Esophagus squamous epithelium (tissue), 5 donors: ENCODE measurements at regions not wholly inside any gene's neighbourhood (a gene's known extent, or its start where the extent isn't known, plus 50 kb on each side); places are given as distances from the start of the nearest gene placed in this dataset.
"Not testable (repeated sequence)": the region's sequence is repeated elsewhere in the genome, so short reads cannot be mapped to it uniquely, and the experiment has no call there.

ENCODE experiments used
- DNase-seq: peaks from one replicate; lab custom pipeline; 2025; lab: John Stamatoyannopoulos, UW
- H3K27ac ChIP-seq, 4 donors: fragments of 200-600 bp; sonication (generic); one replicate each; pipeline ENCODE4 v1.5.1; 2016 to 2019; ENCODE audit warnings: mild to moderate bottlenecking in 1 of 4
- H3K27me3 ChIP-seq, 4 donors: fragments of 200-600 bp; sonication (generic); 1 replicate in 3 of 4; 2 replicates in 1 of 4; pipeline versions ENCODE4 v1.5.1 to v1.6.0; 2017 to 2021; ENCODE audit warnings: antibody characterized with exemption in 1 of 4
- H3K36me3 ChIP-seq, 3 donors: fragments of 200-600 bp; sonication (generic); one replicate each; pipeline ENCODE4 v1.5.1; 2016 to 2019
- H3K4me1 ChIP-seq, 3 donors: fragments of 200-600 bp; sonication (generic); one replicate each; pipeline ENCODE4 v1.5.1; 2017 to 2019
- H3K4me3 ChIP-seq, 4 donors: fragments of 200-600 bp; sonication (generic); 1 replicate in 3 of 4; 2 replicates in 1 of 4; pipeline ENCODE4 v1.5.1; 2016 to 2019; ENCODE audit warnings: mild to moderate bottlenecking in 2 of 4, moderate library complexity in 1 of 4
- H3K9me3 ChIP-seq, 3 donors: fragments of 200-600 bp; sonication (generic); one replicate each; pipeline ENCODE4 v1.5.1; 2016 to 2019
- POLR2A ChIP-seq, 4 donors: fragments of 450-650 bp; IDR thresholded peaks; one replicate each; pipeline ENCODE4 v1.6.1; 2017; ENCODE audit warnings: antibody characterized with exemption in 4 of 4, mild to moderate bottlenecking in 4 of 4, moderate library complexity in 3 of 4
- WGBS, 2 donors: methylation state at CpG; one replicate each; pipeline ENCODE4 v1.1.5; 2018; 5-methylcytosine and 5-hydroxymethylcytosine counted together
- intact Hi-C: fragments of 100-400 bp; cut with DNase I; formaldehyde crosslinking; loops from one replicate; pipeline ENCODE4 v1.15.0; 2022
- TF ChIP-seq, protein P1 (sequence below), 6 experiments: fragments of 450-650 bp in 4 of 6; fragments of 200-600 bp in 2 of 6; sonication (generic) in 2 of 6; IDR thresholded peaks; one replicate each; pipeline ENCODE4 v1.5.1; 2016 to 2019; ENCODE audit warnings: antibody characterized with exemption in 6 of 6, mild to moderate bottlenecking in 4 of 6, moderate library complexity in 4 of 6
- donor health status: DM: yes; HTN: yes; CAD: no.

DNA sequence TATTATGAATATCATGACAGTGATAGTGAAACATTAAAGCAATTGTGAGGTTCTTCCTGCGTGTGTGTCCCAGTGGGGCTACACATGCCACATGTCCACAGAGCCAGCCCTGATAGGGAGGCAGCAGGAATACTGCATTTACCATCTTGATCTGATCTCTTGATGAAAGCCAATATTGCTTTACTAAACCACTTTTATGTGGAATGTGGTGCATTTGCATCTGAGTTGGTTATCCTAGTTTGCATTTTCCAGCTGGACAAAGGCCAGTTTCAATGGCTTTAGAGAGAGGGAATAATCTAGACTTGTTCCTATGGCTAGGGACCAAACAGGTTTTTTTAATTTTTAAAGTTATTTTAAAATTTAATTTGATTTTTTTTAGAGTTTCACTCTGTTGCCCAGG is 216.3 kb upstream of the FERMT1 start:
- Histone ChIP-seq H3K4me3 (no peak overlapping the region), H3K36me3 (no peaks in the 10 kb centered on the region), H3K27ac (no peak overlapping the region), H3K4me1 (no peaks in the 10 kb centered on the region), H3K27me3 (no peaks in the 10 kb centered on the region), H3K9me3 (no peaks in the 10 kb centered on the region)
- DNase-seq, result no peak
- TF ChIP-seq POLR2A (IDR thresholded peaks at IDR 0.05), result no peak
- intact Hi-C loops, result no loop called here
- 71 to 80% methylated on average over 1 of the region's 1 CpG for WGBS, 2 donors

- 63 to 81% methylated on average over 2 to 4 of the region's 5 CpGs for WGBS, 2 donors
- intact Hi-C loops, result no loop called here
- TF ChIP-seq, protein P1, sequence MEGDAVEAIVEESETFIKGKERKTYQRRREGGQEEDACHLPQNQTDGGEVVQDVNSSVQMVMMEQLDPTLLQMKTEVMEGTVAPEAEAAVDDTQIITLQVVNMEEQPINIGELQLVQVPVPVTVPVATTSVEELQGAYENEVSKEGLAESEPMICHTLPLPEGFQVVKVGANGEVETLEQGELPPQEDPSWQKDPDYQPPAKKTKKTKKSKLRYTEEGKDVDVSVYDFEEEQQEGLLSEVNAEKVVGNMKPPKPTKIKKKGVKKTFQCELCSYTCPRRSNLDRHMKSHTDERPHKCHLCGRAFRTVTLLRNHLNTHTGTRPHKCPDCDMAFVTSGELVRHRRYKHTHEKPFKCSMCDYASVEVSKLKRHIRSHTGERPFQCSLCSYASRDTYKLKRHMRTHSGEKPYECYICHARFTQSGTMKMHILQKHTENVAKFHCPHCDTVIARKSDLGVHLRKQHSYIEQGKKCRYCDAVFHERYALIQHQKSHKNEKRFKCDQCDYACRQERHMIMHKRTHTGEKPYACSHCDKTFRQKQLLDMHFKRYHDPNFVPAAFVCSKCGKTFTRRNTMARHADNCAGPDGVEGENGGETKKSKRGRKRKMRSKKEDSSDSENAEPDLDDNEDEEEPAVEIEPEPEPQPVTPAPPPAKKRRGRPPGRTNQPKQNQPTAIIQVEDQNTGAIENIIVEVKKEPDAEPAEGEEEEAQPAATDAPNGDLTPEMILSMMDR (IDR thresholded peaks at IDR 0.05), result no peak
- TF ChIP-seq POLR2A (IDR thresholded peaks at IDR 0.05), result no peak
- H3K4me3 ChIP-seq, result no peak overlapping the region
- H3K4me1 ChIP-seq, result no peaks in the 10 kb centered on the region
- no peak for DNase-seq
- no peaks in the 10 kb centered on the region for H3K9me3 ChIP-seq
- no peak overlapping the region for H3K27ac ChIP-seq
- no peaks in the 10 kb centered on the region for H3K36me3 ChIP-seq
- H3K27me3 ChIP-seq, result no peaks in the 10 kb centered on the region
Observed at GRCh38 chr20:6333110-6333509, 210.3 kb upstream of the FERMT1 start.

DNA sequence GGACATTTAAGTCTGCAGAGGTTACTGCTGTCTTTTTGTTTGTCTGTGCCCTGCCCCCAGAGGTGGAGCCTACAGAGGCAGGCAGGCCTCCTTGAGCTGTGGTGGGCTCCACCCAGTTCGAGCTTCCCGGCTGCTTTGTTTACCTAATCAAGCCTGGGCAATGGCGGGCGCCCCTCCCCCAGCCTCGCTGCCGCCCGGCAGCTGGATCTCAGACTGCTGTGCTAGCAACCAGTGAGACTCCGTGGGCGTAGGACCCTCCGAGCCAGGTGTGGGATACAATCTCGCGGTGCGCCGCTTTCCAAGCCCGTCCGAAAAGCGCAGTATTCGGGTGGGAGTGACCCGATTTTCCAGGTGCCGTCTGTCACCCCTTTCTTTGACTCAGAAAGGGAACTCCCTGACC is 198.4 kb upstream of the FERMT1 start:
- H3K9me3 ChIP-seq, H3K4me3 ChIP-seq, H3K27me3 ChIP-seq, H3K36me3 ChIP-seq, H3K4me1 ChIP-seq, H3K27ac ChIP-seq, intact Hi-C loops, DNase-seq: not testable (repeated sequence)
- WGBS, 2 donors, result 100% methylated on average over 3 of the region's 20 CpGs; no CpG with 5 or more reads in 1 of the 2 donors

DNA sequence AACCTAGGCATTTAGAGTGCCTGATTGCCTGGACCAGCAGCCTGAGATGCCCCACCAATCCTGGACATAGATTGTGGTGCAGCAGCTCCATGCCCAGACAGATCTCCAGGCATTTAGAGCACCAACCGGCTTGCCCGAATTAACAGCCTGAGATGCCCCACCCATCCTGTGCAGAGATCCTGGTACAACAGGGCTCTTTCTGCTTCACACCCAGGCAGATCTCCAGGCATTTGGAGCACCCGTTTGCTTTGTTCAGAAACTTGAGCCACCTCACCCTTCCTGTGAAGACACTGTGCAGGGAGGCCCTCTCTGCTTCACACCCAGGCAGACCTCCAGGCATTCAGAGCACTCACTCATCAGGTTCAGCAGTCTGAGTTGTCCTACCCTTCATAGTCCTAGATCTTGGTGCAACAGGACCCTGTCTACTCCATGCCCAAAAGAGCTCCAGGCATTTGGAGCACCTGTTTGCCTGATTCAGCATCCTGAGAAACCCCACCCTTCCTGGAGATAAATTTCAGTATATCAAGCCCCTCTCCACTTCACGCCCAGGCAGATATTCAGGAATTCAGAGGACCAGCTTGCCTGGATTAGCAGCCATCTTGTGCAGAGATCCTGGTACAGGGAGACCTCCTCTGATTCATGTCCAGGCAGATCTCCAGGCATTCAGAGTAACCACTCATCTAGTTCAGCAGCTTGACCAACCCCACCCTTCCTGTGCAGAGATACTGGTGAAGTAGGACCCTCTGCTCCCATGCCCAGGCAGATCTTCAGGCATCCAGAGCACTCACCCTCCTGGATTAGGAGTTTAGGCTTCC is 189.2 kb upstream of the FERMT1 start:
- Histone ChIP-seq H3K4me1 (no peaks in the 10 kb centered on the region), H3K27me3 (no peaks in the 10 kb centered on the region), H3K27ac (no peak overlapping the region), H3K36me3 (no peaks in the 10 kb centered on the region), H3K9me3 (peaks cover 0 to 5% (median 0%) of the 10 kb centered on the region in 3 donors), H3K4me3 (no peak overlapping the region)
- TF ChIP-seq, protein P1 (IDR thresholded peaks at IDR 0.05), result no peak
- TF ChIP-seq POLR2A (IDR thresholded peaks at IDR 0.05), result no peak
- 56 to 83% methylated on average over 1 to 4 of the region's 4 CpGs for WGBS, 2 donors
- DNase-seq, result no peak
- intact Hi-C loops, result no loop called here

DNA sequence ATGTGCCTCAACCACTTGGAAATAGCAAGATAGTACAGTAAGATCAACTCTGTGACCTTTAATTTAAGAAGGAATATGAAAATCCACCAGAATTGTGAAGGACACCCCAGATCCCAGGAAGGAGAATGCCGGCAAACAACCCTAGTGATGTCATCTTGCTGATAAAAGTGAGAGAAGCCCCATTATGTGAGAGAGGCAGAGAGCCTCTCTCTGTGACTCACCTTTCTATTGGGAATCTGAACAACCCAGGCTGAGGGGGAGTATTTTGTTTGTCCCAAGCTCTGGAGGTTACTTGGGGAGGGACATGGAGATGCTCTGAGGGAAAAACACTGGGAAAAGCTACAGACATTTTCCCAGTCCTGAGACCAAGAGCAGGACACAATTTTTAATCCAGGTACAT is 188.3 kb upstream of the FERMT1 start:
- H3K4me1 ChIP-seq, result no peaks in the 10 kb centered on the region
- H3K9me3 ChIP-seq, result peaks cover 0 to 5% (median 0%) of the 10 kb centered on the region in 3 donors
- no peaks in the 10 kb centered on the region for H3K36me3 ChIP-seq
- H3K27ac ChIP-seq, result no peak overlapping the region
- H3K27me3 ChIP-seq, result no peaks in the 10 kb centered on the region
- WGBS, 2 donors, result 75 to 94% methylated on average over 1 of the region's 1 CpG
- TF ChIP-seq POLR2A (IDR thresholded peaks at IDR 0.05), result no peak
- TF ChIP-seq, protein P1 (IDR thresholded peaks at IDR 0.05), result no peak
- no peak for DNase-seq
- H3K4me3 ChIP-seq, result no peak overlapping the region
- intact Hi-C loops, result no loop called here

DNA sequence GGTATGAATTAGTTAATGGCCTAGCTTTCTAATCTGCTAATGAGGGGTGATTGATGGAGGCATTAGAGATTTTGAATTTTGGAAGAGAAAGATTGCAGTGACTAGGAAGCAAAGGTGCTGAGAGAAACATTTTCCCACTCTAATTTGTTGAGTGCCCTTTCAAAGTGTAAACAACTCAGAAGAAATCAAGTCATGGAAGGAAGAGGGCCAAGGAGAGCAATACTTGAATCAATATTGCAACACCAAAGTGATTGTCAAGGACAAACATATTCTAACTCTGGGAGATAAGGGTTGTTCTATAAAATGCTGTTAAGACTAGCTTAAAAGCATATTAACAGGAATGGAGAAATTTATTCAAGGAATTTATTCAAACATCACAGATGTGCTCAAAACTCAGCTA is 182.7 kb upstream of the FERMT1 start:
- no peak for DNase-seq
- Histone ChIP-seq H3K27ac (no peak overlapping the region), H3K4me3 (no peak overlapping the region), H3K9me3 (no peaks in the 10 kb centered on the region), H3K36me3 (no peaks in the 10 kb centered on the region), H3K4me1 (no peaks in the 10 kb centered on the region), H3K27me3 (no peaks in the 10 kb centered on the region)
- TF ChIP-seq, protein P1 (IDR thresholded peaks at IDR 0.05), result no peak
- no peak for TF ChIP-seq POLR2A (IDR thresholded peaks at IDR 0.05)
- intact Hi-C loops, result no loop called here
